Muscle layer of duodenum (tissue), 2 donors: ENCODE measurements at regions not wholly inside any gene's neighbourhood (a gene's known extent, or its start where the extent isn't known, plus 50 kb on each side); places are given as distances from the start of the nearest gene placed in this dataset.
A peak's percentile ranks its signal among the peaks of the same experiment; 100 is the strongest.
"Not testable (repeated sequence)": the region's sequence is repeated elsewhere in the genome, so short reads cannot be mapped to it uniquely, and the experiment has no call there.

Experiments
- H3K27ac ChIP-seq: one replicate; pipeline ENCODE4 v1.7.0; 2013; ENCODE audit warnings: mild to moderate bottlenecking, low read length
- H3K27me3 ChIP-seq: one replicate; pipeline ENCODE4 v1.7.0; 2013; ENCODE audit warnings: low read depth, mild to moderate bottlenecking, control low read depth, low read length
- H3K36me3 ChIP-seq, 2 donors: one replicate each; pipeline ENCODE4 v1.7.0; 2013; ENCODE audit warnings: low read length in 2 of 2, control low read depth in 1 of 2, mild to moderate bottlenecking in 1 of 2; ENCODE audit not compliant: insufficient read depth in 2 of 2, control insufficient read depth in 1 of 2
- H3K4me1 ChIP-seq, 2 donors: one replicate each; pipeline ENCODE4 v1.7.0; 2013; ENCODE audit warnings: low read length in 2 of 2, mild to moderate bottlenecking in 2 of 2, control low read depth in 1 of 2, moderate library complexity in 1 of 2; ENCODE audit not compliant: insufficient read depth in 2 of 2, control insufficient read depth in 1 of 2
- H3K4me3 ChIP-seq, 2 donors: one replicate each; pipeline ENCODE4 v1.7.0; 2013; ENCODE audit warnings: low read length in 2 of 2, low read depth in 1 of 2, mild to moderate bottlenecking in 1 of 2
- H3K9me3 ChIP-seq, 2 donors: one replicate each; pipeline ENCODE4 v1.7.0; 2013; ENCODE audit warnings: low read length in 2 of 2, control low read depth in 1 of 2, mild to moderate bottlenecking in 1 of 2; ENCODE audit not compliant: control insufficient read depth in 1 of 2
- donor health status: healthy.

DNA sequence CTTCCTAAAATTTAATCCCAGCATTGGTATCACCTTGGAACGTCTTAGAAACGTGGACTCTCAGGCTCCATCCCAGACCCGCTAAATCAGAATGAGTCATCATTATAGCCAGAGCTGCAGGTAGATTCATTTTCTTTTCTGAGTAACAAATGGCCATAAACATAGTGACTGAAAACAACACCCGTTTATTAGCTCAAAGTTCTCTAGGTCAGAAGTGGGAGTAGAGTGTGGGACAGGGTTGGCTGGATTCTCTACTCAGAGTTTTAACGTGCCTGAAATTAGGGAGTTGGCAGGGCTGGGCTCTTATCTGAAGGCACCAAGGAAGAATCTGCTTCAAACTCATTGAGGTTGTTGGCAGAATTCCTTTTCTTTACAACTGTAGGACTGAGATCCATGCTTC lies 101.8 kb upstream of the C1QTNF7 start:
- Histone ChIP-seq H3K4me3 (no peak overlapping the region), H3K27ac (no peak overlapping the region), H3K9me3 (no peaks in the 10 kb centered on the region), H3K27me3 (no peaks in the 10 kb centered on the region), H3K4me1 (no peaks in the 10 kb centered on the region), H3K36me3 (no peaks in the 10 kb centered on the region)

DNA sequence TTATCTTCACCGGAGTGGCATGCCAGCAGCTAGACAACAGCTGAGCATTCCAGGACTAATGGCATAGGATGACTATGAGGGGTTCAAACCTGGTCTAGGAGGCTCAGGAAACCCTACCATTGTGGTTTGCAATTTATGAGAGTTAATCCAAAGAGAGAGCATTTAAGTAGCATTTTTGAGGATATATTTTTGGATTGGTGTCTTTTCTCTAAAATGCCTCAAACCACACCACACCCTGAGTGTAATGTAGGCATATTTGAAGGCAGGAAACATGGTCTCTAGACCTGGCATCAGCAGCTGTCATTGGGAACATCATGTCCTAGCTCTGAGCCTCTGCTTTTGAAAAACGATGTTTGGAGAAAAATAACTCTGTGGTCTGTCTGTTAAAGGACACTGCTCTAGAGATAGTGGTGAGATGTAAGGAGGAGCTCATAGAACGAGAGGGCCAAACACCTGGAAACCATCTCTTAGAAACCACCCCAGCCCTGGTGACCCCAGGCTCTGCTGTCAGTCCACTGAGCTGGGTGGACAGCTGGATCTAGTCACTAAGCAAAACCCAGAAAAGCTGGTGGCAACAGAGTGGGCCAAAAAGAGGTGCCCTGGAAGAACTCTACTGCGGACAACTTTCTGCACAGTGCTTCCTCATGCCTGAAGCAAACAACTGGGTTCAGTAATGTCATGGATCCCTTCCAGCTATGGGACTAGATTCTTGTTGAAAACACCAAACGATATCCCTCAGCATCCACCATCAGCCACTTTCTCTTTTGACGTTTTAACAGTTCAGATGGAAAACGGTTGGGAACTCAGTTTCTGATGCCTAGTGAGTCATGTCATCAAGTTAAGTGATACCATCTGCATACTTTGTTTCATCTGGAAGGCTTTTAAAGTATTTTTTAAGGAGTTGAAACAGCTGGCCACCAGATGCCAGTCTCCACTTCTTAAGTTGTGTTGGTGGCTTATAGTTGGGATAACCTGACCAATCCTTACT lies 100.2 kb upstream of the C1QTNF7 start:
- Histone ChIP-seq H3K27ac (no peak overlapping the region), H3K9me3 (no peaks in the 10 kb centered on the region), H3K36me3 (no peaks in the 10 kb centered on the region), H3K4me1 (no peaks in the 10 kb centered on the region), H3K27me3 (no peaks in the 10 kb centered on the region), H3K4me3 (no peak overlapping the region)

DNA sequence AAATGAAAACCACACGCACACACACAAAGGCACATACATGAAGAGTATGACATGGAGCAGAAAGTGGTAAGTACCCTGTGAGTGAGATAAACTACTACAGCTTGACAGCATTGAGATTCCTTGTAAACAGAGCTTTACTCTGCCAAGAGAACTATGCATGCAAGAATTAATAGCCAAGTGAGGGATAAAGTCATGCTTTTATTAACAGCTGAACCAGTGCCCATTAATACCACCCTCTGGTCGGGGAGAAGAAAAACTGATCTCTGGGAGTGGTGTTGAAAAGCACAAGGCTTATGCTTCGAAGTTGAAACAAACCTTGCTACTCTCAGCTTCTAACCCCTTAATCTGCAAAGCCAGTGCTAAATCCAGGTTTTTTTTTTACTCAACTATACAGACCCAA lies 95.9 kb upstream of the C1QTNF7 start:
- Histone ChIP-seq H3K4me1 (no peaks in the 10 kb centered on the region), H3K4me3 (no peak overlapping the region), H3K27me3 (no peaks in the 10 kb centered on the region), H3K36me3 (no peaks in the 10 kb centered on the region), H3K27ac (no peak overlapping the region), H3K9me3 (no peaks in the 10 kb centered on the region)

DNA sequence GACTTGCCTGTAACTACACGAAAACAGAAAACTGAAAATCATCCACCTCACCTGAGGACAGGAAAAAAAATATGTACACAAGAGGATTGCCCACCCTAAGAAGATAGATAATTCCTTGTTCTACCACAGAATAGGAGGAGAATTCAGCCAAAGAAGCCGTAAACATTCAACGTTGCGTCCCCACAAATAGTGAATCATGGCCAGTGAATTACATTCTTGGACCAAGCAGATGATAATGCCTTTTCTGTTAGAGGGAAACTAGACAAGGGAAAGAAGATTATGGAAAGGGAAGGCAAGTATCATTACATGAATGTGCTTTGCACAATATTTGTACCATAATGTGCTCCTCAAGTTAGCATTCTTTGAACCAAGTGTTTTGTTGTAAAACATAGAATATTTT lies 95.5 kb upstream of the C1QTNF7 start:
- Histone ChIP-seq H3K27ac (no peak overlapping the region), H3K4me3 (no peak overlapping the region), H3K36me3 (no peaks in the 10 kb centered on the region), H3K4me1 (no peaks in the 10 kb centered on the region), H3K27me3 (no peaks in the 10 kb centered on the region), H3K9me3 (no peaks in the 10 kb centered on the region)

DNA sequence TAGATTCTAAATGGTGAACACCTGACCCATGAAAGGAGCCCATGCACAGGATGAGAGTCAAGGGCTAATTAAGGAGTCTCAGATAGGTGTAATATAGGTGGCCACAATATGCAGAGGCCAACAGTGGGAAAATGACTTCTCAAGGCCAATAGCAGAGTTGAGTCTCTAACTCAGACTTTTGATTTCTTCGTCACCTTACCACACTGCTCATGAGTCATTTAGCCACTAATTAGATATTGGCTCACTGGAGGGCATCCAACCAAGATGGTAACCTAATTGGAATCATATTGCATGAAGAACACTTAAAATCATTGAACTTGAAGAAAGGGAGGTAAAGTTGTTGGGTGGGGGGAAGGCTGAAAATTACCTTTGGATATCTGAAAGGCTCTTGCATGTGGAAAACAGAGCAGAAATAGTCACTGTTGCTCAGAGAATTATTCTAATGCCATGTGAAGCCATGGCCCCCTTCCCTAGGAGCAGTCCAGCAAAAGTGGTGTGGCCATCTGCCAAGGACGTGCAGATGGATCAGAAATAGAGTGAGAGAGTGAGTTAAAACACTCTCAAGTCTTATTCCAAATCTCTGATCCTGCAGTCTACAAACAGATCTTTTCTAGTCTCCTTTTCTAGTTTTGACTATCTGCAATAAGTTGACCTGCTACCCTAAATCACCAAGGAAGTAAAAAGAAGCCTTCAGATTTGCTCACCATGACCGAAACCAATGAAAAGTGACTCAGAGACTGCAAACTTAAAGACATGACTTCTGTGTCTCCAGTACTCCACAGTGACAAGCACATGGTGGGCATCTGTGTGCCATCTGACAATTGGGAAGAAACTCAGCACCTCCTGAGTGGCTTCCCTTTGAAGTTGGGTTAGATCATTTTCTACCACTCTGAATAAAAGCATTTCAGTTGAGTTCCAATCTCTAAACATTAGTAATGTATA lies 93.9 kb upstream of the C1QTNF7 start:
- H3K27ac ChIP-seq, result no peak overlapping the region
- H3K4me3 ChIP-seq, result no peak overlapping the region
- H3K4me1 ChIP-seq, result no peaks in the 10 kb centered on the region
- H3K27me3 ChIP-seq, result no peaks in the 10 kb centered on the region
- no peaks in the 10 kb centered on the region for H3K9me3 ChIP-seq
- H3K36me3 ChIP-seq, result no peaks in the 10 kb centered on the region

DNA sequence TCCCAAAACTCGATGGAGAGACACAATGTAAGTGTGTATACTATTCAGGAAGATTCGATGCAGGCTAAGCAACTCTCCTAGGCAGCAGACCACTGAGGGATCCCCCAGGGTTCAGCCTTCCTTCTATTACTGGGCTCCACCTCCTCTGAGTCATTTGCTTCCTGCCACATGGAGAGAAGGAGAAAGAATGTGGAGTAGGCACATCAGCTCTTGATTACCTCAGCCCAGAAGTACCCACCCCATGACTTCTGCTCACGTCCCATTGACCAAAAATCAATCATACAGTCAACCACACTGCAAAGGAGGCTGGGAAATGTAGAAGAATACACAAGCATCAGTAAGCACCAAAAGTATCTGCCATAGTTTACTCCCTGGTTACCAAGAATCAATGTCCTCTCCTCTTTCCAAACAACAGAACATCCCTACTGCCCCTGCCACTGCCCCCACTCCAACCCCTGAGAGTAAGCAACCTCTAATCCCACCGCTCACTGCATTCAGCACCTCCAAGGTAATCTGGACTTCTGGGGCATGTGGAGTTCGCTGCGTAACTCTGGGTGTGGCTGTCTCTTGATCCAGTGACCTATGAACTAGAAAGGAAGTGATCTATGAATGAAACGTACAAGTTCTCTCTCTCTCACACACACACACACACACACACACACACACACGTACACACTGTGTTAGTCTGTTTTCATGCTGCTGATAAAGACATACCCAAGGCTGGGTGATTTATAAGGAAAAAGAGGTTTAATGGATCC lies 91.2 kb upstream of the C1QTNF7 start:
- no peaks in the 10 kb centered on the region for H3K4me1 ChIP-seq
- H3K4me3 ChIP-seq, result no peak overlapping the region
- no peaks in the 10 kb centered on the region for H3K9me3 ChIP-seq
- no peak overlapping the region for H3K27ac ChIP-seq
- no peaks in the 10 kb centered on the region for H3K27me3 ChIP-seq
- H3K36me3 ChIP-seq, result no peaks in the 10 kb centered on the region

DNA sequence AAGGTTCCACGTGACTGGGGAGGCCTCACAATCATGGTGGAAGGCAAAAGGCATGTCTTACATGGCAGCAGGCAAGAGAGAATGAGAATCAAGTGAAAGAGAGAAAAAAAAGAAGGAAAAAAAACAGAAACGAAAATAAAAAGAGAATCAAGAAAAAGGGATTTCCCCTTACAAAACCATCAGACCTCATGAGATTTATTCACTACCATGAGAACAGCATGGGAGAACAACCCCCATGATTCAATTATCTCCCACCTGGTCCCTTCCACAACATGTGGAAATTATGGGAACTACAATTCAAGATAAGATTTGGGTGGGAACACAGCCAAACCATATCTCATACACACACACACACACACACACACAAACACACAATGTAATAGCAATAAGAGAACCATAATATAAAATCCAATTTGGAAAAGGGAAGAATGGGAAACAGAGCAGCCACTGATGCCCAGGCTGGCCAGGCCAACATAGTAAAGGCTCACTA lies 90.6 kb upstream of the C1QTNF7 start:
- H3K9me3 ChIP-seq, H3K36me3 ChIP-seq, H3K27me3 ChIP-seq, H3K4me3 ChIP-seq, H3K4me1 ChIP-seq, H3K27ac ChIP-seq: not testable (repeated sequence)

DNA sequence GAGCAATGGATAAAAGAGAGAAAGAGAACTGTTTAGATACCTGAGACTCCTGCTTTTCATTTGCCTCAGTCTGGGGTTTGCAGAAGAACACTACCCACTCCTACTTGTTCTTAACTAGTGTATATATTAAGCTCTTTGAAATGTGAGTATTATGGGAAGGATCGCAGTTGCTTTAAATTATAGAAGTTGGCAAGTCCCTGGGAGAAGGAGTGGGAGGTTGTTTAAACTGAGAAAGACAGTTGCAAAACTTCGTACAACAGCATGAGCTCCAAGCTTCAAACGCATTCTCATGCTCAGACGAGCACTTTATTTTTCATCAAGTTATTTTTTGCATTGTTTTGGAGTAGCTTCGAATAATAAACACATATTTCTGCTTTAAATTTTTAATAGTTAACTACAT lies 88.1 kb upstream of the C1QTNF7 start:
- Histone ChIP-seq H3K27me3 (no peaks in the 10 kb centered on the region), H3K27ac (no peak overlapping the region), H3K4me3 (peak overlapping the region; percentile 45 to 46), H3K9me3 (no peaks in the 10 kb centered on the region), H3K36me3 (no peaks in the 10 kb centered on the region), H3K4me1 (peaks cover 0 to 4% of the 10 kb centered on the region in 2 donors)

DNA sequence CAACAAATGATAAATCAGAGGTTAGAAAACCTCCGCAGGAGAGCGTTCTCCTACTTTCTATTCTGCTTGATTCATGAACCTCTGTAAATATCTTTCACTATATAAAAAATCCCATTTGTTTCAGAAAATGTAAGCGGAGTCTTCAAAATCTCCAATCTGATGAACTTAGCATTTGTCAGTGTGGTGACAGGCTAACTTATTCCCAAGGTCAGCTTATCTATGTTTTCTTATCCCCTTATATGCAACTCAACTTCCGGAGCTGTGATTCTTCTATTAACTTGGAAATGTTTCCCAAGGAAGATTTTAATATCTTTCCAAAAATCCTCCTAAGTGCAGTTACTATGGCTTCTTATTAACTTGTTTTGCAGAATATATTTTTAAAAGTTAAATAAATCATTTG lies 87.5 kb upstream of the C1QTNF7 start:
- H3K4me3 ChIP-seq, result peak overlapping the region; percentile 45 to 46
- H3K36me3 ChIP-seq, result no peaks in the 10 kb centered on the region
- peaks cover 0 to 4% of the 10 kb centered on the region in 2 donors for H3K4me1 ChIP-seq
- no peaks in the 10 kb centered on the region for H3K9me3 ChIP-seq
- no peaks in the 10 kb centered on the region for H3K27me3 ChIP-seq
- no peak overlapping the region for H3K27ac ChIP-seq

DNA sequence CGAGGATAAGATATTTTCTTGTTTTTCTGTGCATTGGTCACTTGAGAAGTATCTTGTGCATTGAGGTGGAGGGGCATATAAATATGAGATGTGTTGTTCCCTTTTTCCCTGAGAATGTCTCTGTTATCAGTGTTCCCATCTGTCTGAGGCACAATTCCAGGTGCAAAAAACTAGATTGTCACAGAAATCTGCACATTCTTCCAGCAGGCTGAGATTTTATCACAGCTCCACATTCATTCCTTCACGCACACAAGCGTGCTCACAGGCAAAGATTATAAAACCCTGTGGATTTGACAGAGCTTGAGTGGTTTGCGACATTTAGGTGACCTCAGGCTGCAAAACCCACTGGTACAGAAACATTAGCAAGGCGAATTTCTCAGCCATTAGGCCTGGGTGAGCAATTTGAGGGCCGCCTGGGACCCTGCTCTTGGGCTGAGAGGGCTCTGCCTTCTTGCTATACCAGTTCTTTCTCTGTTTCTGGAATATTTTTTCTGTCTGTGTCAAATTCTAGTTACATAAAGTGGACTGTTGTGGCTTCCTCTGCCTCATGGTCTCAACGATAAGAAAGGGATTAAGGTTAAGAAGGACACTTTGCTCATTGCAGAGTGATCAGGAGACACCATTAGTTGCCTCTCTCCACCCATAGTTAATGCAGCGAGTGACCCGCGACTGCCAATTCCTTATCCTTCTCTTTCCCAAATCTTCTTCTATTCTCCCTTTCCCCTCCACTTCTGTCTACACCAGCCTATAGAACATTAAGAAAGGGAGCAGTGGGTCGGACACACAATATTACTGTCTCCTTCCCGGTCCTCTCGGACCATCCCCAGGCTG lies 86.7 kb upstream of the C1QTNF7 start:
- H3K27me3 ChIP-seq, result no peaks in the 10 kb centered on the region
- no peaks in the 10 kb centered on the region for H3K9me3 ChIP-seq
- H3K4me3 ChIP-seq, result peak overlapping the region in 1 of 2 donors; percentile 46
- H3K27ac ChIP-seq, result no peak overlapping the region
- H3K36me3 ChIP-seq, result no peaks in the 10 kb centered on the region
- H3K4me1 ChIP-seq, result peaks cover 0 to 4% of the 10 kb centered on the region in 2 donors
